SK-N-SH treated with all-trans-retinoic acid at 6 μM for 48 hours (cell line): ENCODE measurements at regions not wholly inside any gene's neighbourhood (a gene's known extent, or its start where the extent isn't known, plus 50 kb on each side); places are given as distances from the start of the nearest gene placed in this dataset.
A peak's percentile ranks its signal among the peaks of the same experiment; 100 is the strongest.

ENCODE experiments used
- ATAC-seq: fragments of 200-7000 bp; cut with Tn5 transposase; 3 replicates; pipeline ENCODE4 v1.9.1; 2020; ENCODE audit warnings: mild to moderate bottlenecking, moderate library complexity
- BACH2 ChIP-seq: fragments of 250-450 bp; sonication (Bioruptor Pico); IDR thresholded peaks from 2 replicates; pipeline ENCODE4 v1.9.0; 2021; ENCODE audit warnings: mild to moderate bottlenecking, borderline replicate concordance
- CREB5 ChIP-seq: fragments of 250-450 bp; sonication (Bioruptor Pico); IDR thresholded peaks from 2 replicates; pipeline ENCODE4 v1.5.1; 2020; ENCODE audit warnings: low read depth, mild to moderate bottlenecking, moderate library complexity
- CSRNP3 ChIP-seq: fragments of 250-450 bp; sonication (Bioruptor Pico); IDR thresholded peaks from 2 replicates; pipeline ENCODE4 v1.5.1; 2021; ENCODE audit warnings: mild to moderate bottlenecking, moderate library complexity
- ESRRG ChIP-seq: fragments of 250-450 bp; sonication (Bioruptor Pico); IDR thresholded peaks from 2 replicates; pipeline ENCODE4 v1.6.1; 2021; ENCODE audit warnings: mild to moderate bottlenecking
- GLIS3 ChIP-seq: fragments of 250-450 bp; sonication (Bioruptor Pico); IDR thresholded peaks from 2 replicates; pipeline ENCODE4 v1.5.0; 2020; ENCODE audit warnings: mild to moderate bottlenecking, moderate library complexity
- ISL1 ChIP-seq: fragments of 250-450 bp; sonication (Bioruptor Pico); IDR thresholded peaks from 2 replicates; pipeline ENCODE4 v2.1.2; 2022; ENCODE audit warnings: mild to moderate bottlenecking, moderate library complexity
- PATZ1 ChIP-seq: fragments of 250-450 bp; sonication (Bioruptor Pico); IDR thresholded peaks from 2 replicates; pipeline ENCODE4 v1.8.0; 2020; ENCODE audit warnings: mild to moderate bottlenecking, moderate library complexity, borderline replicate concordance
- POU6F1 ChIP-seq: fragments of 250-450 bp; sonication (Bioruptor Pico); IDR thresholded peaks from 2 replicates; pipeline ENCODE4 v1.8.0; 2021; ENCODE audit warnings: low read depth, mild to moderate bottlenecking, moderate library complexity, borderline replicate concordance
- PPARA ChIP-seq: fragments of 250-450 bp; sonication (Bioruptor Pico); IDR thresholded peaks from 2 replicates; pipeline ENCODE4 v1.5.0; 2020; ENCODE audit warnings: mild to moderate bottlenecking, borderline replicate concordance
- RARB ChIP-seq: fragments of 250-450 bp; sonication (Bioruptor Pico); IDR thresholded peaks from 2 replicates; pipeline ENCODE4 v1.8.0; 2021; ENCODE audit warnings: mild to moderate bottlenecking, moderate library complexity
- SNAI2 ChIP-seq: fragments of 250-450 bp; sonication (Bioruptor Pico); IDR thresholded peaks from 2 replicates; pipeline ENCODE4 v1.5.0; 2020; ENCODE audit warnings: mild to moderate bottlenecking, moderate library complexity
- TCF4 ChIP-seq: fragments of 250-450 bp; sonication (Bioruptor Pico); IDR thresholded peaks from 2 replicates; pipeline ENCODE4 v1.8.0; 2021; ENCODE audit warnings: mild to moderate bottlenecking, moderate library complexity, borderline replicate concordance
- ZFP30 ChIP-seq: fragments of 450-650 bp; formaldehyde crosslinking; IDR thresholded peaks from 2 replicates; pipeline ENCODE4 v1.5.0; 2022; ENCODE audit warnings: mild to moderate bottlenecking, moderate library complexity
- ZNF8 ChIP-seq: fragments of 450-650 bp; formaldehyde crosslinking; IDR thresholded peaks from 2 replicates; pipeline ENCODE4 v1.5.0; 2020; ENCODE audit warnings: mild to moderate bottlenecking, moderate library complexity

GRCh38 chr16:87076331-87076949, 240.8 kb downstream of the C16orf95 start:
- no peak for ATAC-seq
- TF ChIP-seq TCF4 (CRISPR knock-in tag) (no peak), ESRRG (no peak), SNAI2 (CRISPR knock-in tag) (no peak), PATZ1 (CRISPR knock-in tag) (no peak)
- TF ChIP-seq, all 23 proteins: peak for 0

- ATAC-seq: peak; percentile 80
- no peak for TF ChIP-seq BACH2 (CRISPR knock-in tag)
- no peak for TF ChIP-seq ISL1
- TF ChIP-seq PPARA (CRISPR knock-in tag): no peak
- TF ChIP-seq ZFP30 (CRISPR knock-in tag): no peak
- no peak for TF ChIP-seq CREB5
- TF ChIP-seq ZNF8 (CRISPR knock-in tag): no peak
- TF ChIP-seq POU6F1 (CRISPR knock-in tag): no peak
Observed at GRCh38 chr16:87076950-87077749, 240.0 kb downstream of the C16orf95 start.

- ATAC-seq: no peak
- TF ChIP-seq PATZ1 (CRISPR knock-in tag) (no peak), BACH2 (CRISPR knock-in tag) (no peak), ISL1 (no peak), POU6F1 (CRISPR knock-in tag) (no peak), PPARA (CRISPR knock-in tag) (no peak), GLIS3 (no peak), CREB5 (no peak)
- TF ChIP-seq, all 23 proteins: peak for 0
Observed at GRCh38 chr16:87077750-87078127, 239.5 kb downstream of the C16orf95 start.

GRCh38 chr16:87080571-87081167, 236.5 kb downstream of the C16orf95 start:
- TF ChIP-seq CREB5 (no peak), CSRNP3 (CRISPR knock-in tag) (no peak), ISL1 (no peak), BACH2 (CRISPR knock-in tag) (no peak), RARB (no peak)
- TF ChIP-seq, all 23 proteins: peak for 0
- ATAC-seq: no peak
